GM23338 (cell line): ENCODE measurements at regions not wholly inside any gene's neighbourhood (a gene's known extent, or its start where the extent isn't known, plus 50 kb on each side); places are given as distances from the start of the nearest gene placed in this dataset.

ENCODE experiments used
- ATAC-seq: fragments of 200-7000 bp; cut with Tn5 transposase; 3 replicates; pipeline ENCODE4 v1.9.1; 2020
- DNase-seq: peaks from one replicate; pipeline ENCODE4 v3.0.0-alpha.2; 2015; ENCODE audit warnings: low spot score
- H2AFZ ChIP-seq: fragments of 200-600 bp; sonication (generic); 2 replicates; pipeline ENCODE4 v1.8.0; 2016; ENCODE audit warnings: antibody characterized with exemption, mild to moderate bottlenecking, moderate library complexity
- H3F3A ChIP-seq: fragments of 200-600 bp; sonication (generic); replicated peaks from 2 replicates; pipeline ENCODE4 v1.8.0; 2017; ENCODE audit warnings: antibody characterized with exemption, mixed run types, low read depth
- H3K27ac ChIP-seq: fragments of 200-600 bp; sonication (generic); 2 replicates; pipeline ENCODE4 v1.6.1; 2016; ENCODE audit warnings: low read depth
- H3K27me3 ChIP-seq: fragments of 200-600 bp; sonication (generic); 2 replicates; pipeline ENCODE4 v1.8.0; 2016; ENCODE audit warnings: mild to moderate bottlenecking, mixed run types, moderate library complexity; ENCODE audit not compliant: insufficient read depth
- H3K36me3 ChIP-seq: fragments of 200-600 bp; sonication (generic); 2 replicates; pipeline ENCODE4 v1.8.0; 2016; ENCODE audit warnings: mild to moderate bottlenecking; ENCODE audit not compliant: insufficient read depth
- H3K4me1 ChIP-seq: fragments of 200-600 bp; sonication (generic); 2 replicates; pipeline ENCODE4 v1.8.0; 2016; ENCODE audit warnings: mild to moderate bottlenecking, moderate library complexity; ENCODE audit not compliant: insufficient read depth
- H3K4me2 ChIP-seq: fragments of 200-600 bp; sonication (generic); 2 replicates; pipeline ENCODE4 v1.7.1; 2017; ENCODE audit warnings: mixed run types
- H3K4me3 ChIP-seq: fragments of 200-600 bp; sonication (generic); 2 replicates; pipeline ENCODE4 v1.6.1; 2016; ENCODE audit warnings: mixed run types
- H3K79me2 ChIP-seq: fragments of 200-600 bp; sonication (generic); replicated peaks from 2 replicates; pipeline ENCODE4 v1.8.0; 2017; ENCODE audit warnings: mild to moderate bottlenecking; ENCODE audit not compliant: insufficient read depth
- H3K9me2 ChIP-seq: fragments of 200-600 bp; sonication (generic); 2 replicates; pipeline ENCODE4 v1.8.0; 2017; ENCODE audit not compliant: insufficient read depth
- H4K20me1 ChIP-seq: fragments of 200-600 bp; sonication (generic); replicated peaks from 2 replicates; pipeline ENCODE4 v1.8.0; 2017; ENCODE audit warnings: mild to moderate bottlenecking; ENCODE audit not compliant: insufficient read depth
- H3K27ac Mint-ChIP-seq: 2 replicates; pipeline ENCODE4 v1.8.0; 2020; ENCODE audit warnings: inconsistent platforms, mild to moderate bottlenecking, moderate library complexity, mixed read lengths
- H3K27me3 Mint-ChIP-seq: 3 replicates; pipeline ENCODE4 v1.8.0; 2022; ENCODE audit warnings: low read depth, mild to moderate bottlenecking, moderate library complexity, mixed read lengths, inconsistent platforms; ENCODE audit not compliant: insufficient read depth, poor library complexity
- H3K36me3 Mint-ChIP-seq: 3 replicates; pipeline ENCODE4 v1.8.0; 2021; ENCODE audit warnings: low read depth, mild to moderate bottlenecking, inconsistent platforms, moderate library complexity, mixed read lengths
- H3K4me1 Mint-ChIP-seq: 3 replicates; pipeline ENCODE4 v1.8.0; 2020; ENCODE audit warnings: mild to moderate bottlenecking, inconsistent platforms, mixed read lengths
- H3K4me3 Mint-ChIP-seq: 3 replicates; pipeline ENCODE4 v1.8.0; 2021; ENCODE audit warnings: moderate library complexity, mild to moderate bottlenecking, inconsistent platforms, mixed read lengths
- H3K9me3 Mint-ChIP-seq: 3 replicates; pipeline ENCODE4 v1.8.0; 2020; ENCODE audit warnings: moderate library complexity, mild to moderate bottlenecking, inconsistent platforms, mixed read lengths
- CREB1 ChIP-seq: fragments of 250-450 bp; sonication (Bioruptor Pico); IDR thresholded peaks from 2 replicates; pipeline ENCODE4 v1.5.0; 2020; ENCODE audit warnings: low read depth, mild to moderate bottlenecking, moderate library complexity
- EZH2 ChIP-seq: fragments of 200-600 bp; sonication (generic); IDR thresholded peaks from one replicate; pipeline ENCODE4 v1.8.0; 2017; ENCODE audit warnings: antibody characterized with exemption, mild to moderate bottlenecking, low read depth; ENCODE audit not compliant: unreplicated experiment
- EZH2phosphoT487 ChIP-seq: fragments of 200-600 bp; sonication (generic); IDR thresholded peaks from one replicate; pipeline ENCODE4 v1.8.1; 2018; ENCODE audit warnings: antibody characterized with exemption; ENCODE audit not compliant: unreplicated experiment
- JUNB ChIP-seq: IDR thresholded peaks from one replicate; pipeline ENCODE4 v1.6.1; 2016; ENCODE audit warnings: antibody characterized with exemption; ENCODE audit not compliant: unreplicated experiment
- NANOG ChIP-seq: IDR thresholded peaks from 2 replicates; pipeline ENCODE4 v1.6.1; 2016; ENCODE audit warnings: antibody characterized with exemption, borderline replicate concordance
- POLR2AphosphoS5 ChIP-seq: IDR thresholded peaks from 2 replicates; pipeline ENCODE4 v1.6.1; 2016; ENCODE audit warnings: antibody characterized with exemption, low read depth
- STAT1 ChIP-seq: IDR thresholded peaks from one replicate; pipeline ENCODE4 v1.6.1; 2016; ENCODE audit warnings: antibody characterized with exemption; ENCODE audit not compliant: unreplicated experiment
- ZNF114 ChIP-seq: fragments of 250-450 bp; sonication (Bioruptor Pico); IDR thresholded peaks from 2 replicates; pipeline ENCODE4 v1.5.0; 2020; ENCODE audit warnings: mild to moderate bottlenecking, moderate library complexity
- ZNF331 ChIP-seq: fragments of 250-450 bp; sonication (Bioruptor Pico); IDR thresholded peaks from 2 replicates; pipeline ENCODE4 v1.5.0; 2020; ENCODE audit warnings: low read depth, mild to moderate bottlenecking, moderate library complexity
- TF ChIP-seq, protein P1 (sequence below), 2 experiments: fragments of 200-600 bp in 1 of 2; sonication (generic) in 1 of 2; conservative IDR thresholded peaks; 2 replicates each; pipeline versions ENCODE4 v1.5.1 to v1.6.1; 2016 to 2017; ENCODE audit warnings: antibody characterized with exemption in 2 of 2, low read depth in 2 of 2, mild to moderate bottlenecking in 2 of 2, moderate library complexity in 1 of 2
- TF ChIP-seq, protein P2 (sequence below): fragments of 250-450 bp; sonication (Bioruptor Pico); IDR thresholded peaks from 2 replicates; pipeline ENCODE4 v1.5.0; 2020; ENCODE audit warnings: mild to moderate bottlenecking, moderate library complexity
- TF ChIP-seq, protein P3 (sequence below): IDR thresholded peaks from 2 replicates; pipeline ENCODE4 v1.6.1; 2016; ENCODE audit warnings: antibody characterized with exemption

DNA sequence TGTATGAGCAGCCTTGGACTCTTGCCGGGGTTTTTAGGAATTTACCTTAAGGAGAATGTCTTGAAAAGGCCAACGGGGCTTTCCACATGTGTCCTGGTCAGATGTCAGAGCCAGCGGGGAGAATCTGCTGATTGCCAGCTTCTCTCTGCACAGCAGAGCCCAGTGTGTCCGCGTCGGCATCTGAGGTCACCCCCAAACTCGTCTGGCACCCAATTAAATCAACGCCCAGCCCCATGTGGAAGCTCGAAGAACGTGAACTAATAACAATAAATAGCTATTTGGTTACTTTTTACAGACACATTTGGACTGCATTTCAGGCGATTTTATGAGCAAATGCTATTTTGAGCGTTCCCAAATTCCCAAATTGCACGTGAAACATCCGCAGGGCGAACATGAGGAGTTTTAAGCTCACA, 303.5 kb downstream of the FOXL1 start (continued):
- TF ChIP-seq, protein P1, sequence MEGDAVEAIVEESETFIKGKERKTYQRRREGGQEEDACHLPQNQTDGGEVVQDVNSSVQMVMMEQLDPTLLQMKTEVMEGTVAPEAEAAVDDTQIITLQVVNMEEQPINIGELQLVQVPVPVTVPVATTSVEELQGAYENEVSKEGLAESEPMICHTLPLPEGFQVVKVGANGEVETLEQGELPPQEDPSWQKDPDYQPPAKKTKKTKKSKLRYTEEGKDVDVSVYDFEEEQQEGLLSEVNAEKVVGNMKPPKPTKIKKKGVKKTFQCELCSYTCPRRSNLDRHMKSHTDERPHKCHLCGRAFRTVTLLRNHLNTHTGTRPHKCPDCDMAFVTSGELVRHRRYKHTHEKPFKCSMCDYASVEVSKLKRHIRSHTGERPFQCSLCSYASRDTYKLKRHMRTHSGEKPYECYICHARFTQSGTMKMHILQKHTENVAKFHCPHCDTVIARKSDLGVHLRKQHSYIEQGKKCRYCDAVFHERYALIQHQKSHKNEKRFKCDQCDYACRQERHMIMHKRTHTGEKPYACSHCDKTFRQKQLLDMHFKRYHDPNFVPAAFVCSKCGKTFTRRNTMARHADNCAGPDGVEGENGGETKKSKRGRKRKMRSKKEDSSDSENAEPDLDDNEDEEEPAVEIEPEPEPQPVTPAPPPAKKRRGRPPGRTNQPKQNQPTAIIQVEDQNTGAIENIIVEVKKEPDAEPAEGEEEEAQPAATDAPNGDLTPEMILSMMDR (conservative IDR thresholded peaks at IDR 0.05; ENCODE audit: low read depth in 2 of 2): no peak

DNA sequence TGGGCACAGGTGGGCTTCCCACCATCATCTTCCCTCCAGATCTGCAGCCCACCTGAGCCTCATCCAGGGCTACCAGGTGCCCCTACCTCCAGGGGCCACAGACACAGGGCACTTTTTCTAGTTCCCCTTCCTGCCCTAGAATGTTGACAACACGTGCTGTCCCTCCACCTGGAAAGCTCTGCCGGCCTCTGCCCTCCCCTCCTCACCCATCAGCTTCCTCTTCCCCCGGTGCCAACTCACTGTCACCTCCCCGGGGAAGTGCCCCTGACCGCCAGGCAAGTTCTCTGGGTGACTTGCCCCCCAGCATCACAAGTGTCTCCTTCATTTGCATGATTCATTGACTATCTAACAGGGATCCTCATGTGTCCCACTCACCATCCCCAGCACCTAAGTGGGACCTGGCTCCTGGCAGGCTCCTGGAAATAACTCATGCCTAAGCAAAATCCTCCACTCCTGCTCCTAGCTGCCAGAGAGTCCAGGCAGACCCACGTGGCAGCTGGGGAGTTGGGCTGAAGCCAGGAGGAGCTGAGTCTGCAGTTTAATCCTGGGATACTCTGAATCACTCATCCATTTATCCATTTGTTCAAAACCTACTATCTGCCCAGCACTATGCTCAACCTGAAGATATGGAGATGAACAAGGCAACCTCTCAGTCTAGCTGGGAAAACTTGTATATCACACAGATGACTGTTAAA, 304.4 kb downstream of the FOXL1 start:
- no peaks in the 10 kb centered on the region for H3K9me3 Mint-ChIP-seq
- peaks cover 15% of the 10 kb centered on the region; the same call in 2 of the 3 replicates for H3K4me1 Mint-ChIP-seq
- no peaks in the 10 kb centered on the region for H3K36me3 ChIP-seq
- H3K27me3 Mint-ChIP-seq: peaks cover 9% of the 10 kb centered on the region
- DNase-seq: no peak
- H3K9me2 ChIP-seq: no peaks in the 10 kb centered on the region
- H3K27ac ChIP-seq: no peak overlapping the region
- no peak overlapping the region for H3K27ac Mint-ChIP-seq
- no peaks in the 10 kb centered on the region for H3K79me2 ChIP-seq
- H2AFZ ChIP-seq: no peak overlapping the region
- no peak for ATAC-seq
- H3K27me3 ChIP-seq: no peaks in the 10 kb centered on the region
- H3K4me3 ChIP-seq: no peak overlapping the region
- no peaks in the 10 kb centered on the region for H4K20me1 ChIP-seq
- no peaks in the 10 kb centered on the region for H3K36me3 Mint-ChIP-seq
- H3F3A ChIP-seq: no peaks in the 10 kb centered on the region
- no peak overlapping the region for H3K4me2 ChIP-seq
- H3K4me3 Mint-ChIP-seq: no peak overlapping the region
- H3K4me1 ChIP-seq: no peaks in the 10 kb centered on the region
- TF ChIP-seq JUNB: no peak
- TF ChIP-seq CREB1 (CRISPR knock-in tag): no peak
- TF ChIP-seq, protein P1 (conservative IDR thresholded peaks at IDR 0.05; ENCODE audit: low read depth in 2 of 2): no peak
- TF ChIP-seq EZH2phosphoT487: no peak
- no peak for TF ChIP-seq NANOG
- TF ChIP-seq ZNF114 (CRISPR knock-in tag): no peak
- TF ChIP-seq, protein P2, sequence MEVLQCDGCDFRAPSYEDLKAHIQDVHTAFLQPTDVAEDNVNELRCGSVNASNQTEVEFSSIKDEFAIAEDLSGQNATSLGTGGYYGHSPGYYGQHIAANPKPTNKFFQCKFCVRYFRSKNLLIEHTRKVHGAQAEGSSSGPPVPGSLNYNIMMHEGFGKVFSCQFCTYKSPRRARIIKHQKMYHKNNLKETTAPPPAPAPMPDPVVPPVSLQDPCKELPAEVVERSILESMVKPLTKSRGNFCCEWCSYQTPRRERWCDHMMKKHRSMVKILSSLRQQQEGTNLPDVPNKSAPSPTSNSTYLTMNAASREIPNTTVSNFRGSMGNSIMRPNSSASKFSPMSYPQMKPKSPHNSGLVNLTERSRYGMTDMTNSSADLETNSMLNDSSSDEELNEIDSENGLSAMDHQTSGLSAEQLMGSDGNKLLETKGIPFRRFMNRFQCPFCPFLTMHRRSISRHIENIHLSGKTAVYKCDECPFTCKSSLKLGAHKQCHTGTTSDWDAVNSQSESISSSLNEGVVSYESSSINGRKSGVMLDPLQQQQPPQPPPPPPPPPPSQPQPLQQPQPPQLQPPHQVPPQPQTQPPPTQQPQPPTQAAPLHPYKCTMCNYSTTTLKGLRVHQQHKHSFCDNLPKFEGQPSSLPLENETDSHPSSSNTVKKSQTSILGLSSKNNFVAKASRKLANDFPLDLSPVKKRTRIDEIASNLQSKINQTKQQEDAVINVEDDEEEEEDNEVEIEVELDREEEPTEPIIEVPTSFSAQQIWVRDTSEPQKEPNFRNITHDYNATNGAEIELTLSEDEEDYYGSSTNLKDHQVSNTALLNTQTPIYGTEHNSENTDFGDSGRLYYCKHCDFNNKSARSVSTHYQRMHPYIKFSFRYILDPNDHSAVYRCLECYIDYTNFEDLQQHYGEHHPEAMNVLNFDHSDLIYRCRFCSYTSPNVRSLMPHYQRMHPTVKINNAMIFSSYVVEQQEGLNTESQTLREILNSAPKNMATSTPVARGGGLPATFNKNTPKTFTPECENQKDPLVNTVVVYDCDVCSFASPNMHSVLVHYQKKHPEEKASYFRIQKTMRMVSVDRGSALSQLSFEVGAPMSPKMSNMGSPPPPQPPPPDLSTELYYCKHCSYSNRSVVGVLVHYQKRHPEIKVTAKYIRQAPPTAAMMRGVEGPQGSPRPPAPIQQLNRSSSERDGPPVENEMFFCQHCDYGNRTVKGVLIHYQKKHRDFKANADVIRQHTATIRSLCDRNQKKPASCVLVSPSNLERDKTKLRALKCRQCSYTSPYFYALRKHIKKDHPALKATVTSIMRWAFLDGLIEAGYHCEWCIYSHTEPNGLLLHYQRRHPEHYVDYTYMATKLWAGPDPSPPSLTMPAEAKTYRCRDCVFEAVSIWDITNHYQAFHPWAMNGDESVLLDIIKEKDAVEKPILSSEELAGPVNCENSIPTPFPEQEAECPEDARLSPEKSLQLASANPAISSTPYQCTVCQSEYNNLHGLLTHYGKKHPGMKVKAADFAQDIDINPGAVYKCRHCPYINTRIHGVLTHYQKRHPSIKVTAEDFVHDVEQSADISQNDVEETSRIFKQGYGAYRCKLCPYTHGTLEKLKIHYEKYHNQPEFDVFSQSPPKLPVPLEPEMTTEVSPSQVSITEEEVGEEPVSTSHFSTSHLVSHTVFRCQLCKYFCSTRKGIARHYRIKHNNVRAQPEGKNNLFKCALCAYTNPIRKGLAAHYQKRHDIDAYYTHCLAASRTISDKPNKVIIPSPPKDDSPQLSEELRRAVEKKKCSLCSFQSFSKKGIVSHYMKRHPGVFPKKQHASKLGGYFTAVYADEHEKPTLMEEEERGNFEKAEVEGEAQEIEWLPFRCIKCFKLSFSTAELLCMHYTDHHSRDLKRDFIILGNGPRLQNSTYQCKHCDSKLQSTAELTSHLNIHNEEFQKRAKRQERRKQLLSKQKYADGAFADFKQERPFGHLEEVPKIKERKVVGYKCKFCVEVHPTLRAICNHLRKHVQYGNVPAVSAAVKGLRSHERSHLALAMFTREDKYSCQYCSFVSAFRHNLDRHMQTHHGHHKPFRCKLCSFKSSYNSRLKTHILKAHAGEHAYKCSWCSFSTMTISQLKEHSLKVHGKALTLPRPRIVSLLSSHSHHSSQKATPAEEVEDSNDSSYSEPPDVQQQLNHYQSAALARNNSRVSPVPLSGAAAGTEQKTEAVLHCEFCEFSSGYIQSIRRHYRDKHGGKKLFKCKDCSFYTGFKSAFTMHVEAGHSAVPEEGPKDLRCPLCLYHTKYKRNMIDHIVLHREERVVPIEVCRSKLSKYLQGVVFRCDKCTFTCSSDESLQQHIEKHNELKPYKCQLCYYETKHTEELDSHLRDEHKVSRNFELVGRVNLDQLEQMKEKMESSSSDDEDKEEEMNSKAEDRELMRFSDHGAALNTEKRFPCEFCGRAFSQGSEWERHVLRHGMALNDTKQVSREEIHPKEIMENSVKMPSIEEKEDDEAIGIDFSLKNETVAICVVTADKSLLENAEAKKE (CRISPR knock-in tag): no peak
- TF ChIP-seq STAT1: no peak
- TF ChIP-seq, protein P3, sequence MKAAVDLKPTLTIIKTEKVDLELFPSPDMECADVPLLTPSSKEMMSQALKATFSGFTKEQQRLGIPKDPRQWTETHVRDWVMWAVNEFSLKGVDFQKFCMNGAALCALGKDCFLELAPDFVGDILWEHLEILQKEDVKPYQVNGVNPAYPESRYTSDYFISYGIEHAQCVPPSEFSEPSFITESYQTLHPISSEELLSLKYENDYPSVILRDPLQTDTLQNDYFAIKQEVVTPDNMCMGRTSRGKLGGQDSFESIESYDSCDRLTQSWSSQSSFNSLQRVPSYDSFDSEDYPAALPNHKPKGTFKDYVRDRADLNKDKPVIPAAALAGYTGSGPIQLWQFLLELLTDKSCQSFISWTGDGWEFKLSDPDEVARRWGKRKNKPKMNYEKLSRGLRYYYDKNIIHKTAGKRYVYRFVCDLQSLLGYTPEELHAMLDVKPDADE: no peak
- no peak for TF ChIP-seq EZH2
- no peak for TF ChIP-seq POLR2AphosphoS5
- TF ChIP-seq ZNF331 (CRISPR knock-in tag): no peak
